Mesendoderm (in vitro differentiated cells): ENCODE measurements at regions not wholly inside any gene's neighbourhood (a gene's known extent, or its start where the extent isn't known, plus 50 kb on each side); places are given as distances from the start of the nearest gene placed in this dataset.

Experiments used
- DNase-seq: peaks from one replicate; pipeline ENCODE4 v3.0.0; 2013
- H2AK5ac ChIP-seq: 2 replicates; pipeline ENCODE4 v1.6.1; 2013; ENCODE audit warnings: low read length, inconsistent platforms
- H2BK120ac ChIP-seq: 2 replicates; pipeline ENCODE4 v1.6.1; 2013; ENCODE audit warnings: low read depth, mild to moderate bottlenecking, low read length, moderate library complexity, mixed read lengths
- H2BK15ac ChIP-seq: replicated peaks from 2 replicates; pipeline ENCODE4 v1.6.1; 2013; ENCODE audit warnings: low read depth, mild to moderate bottlenecking, moderate library complexity
- H2BK5ac ChIP-seq: 2 replicates; pipeline ENCODE4 v1.6.1; 2013; ENCODE audit warnings: low read length, inconsistent platforms
- H3K18ac ChIP-seq: 2 replicates; pipeline ENCODE4 v1.6.1; 2013; ENCODE audit warnings: mild to moderate bottlenecking, low read length, mixed read lengths
- H3K23ac ChIP-seq: one replicate; pipeline ENCODE4 v1.6.1; 2013; ENCODE audit warnings: low read length
- H3K27ac ChIP-seq: 2 replicates; pipeline ENCODE4 v1.5.1; 2013; ENCODE audit warnings: low read depth, mild to moderate bottlenecking, inconsistent platforms, low read length, moderate library complexity
- H3K27me3 ChIP-seq: 2 replicates; pipeline ENCODE4 v1.6.1; 2013; ENCODE audit warnings: low read length, control low read depth, mild to moderate bottlenecking, inconsistent platforms; ENCODE audit not compliant: insufficient read depth, poor library complexity
- H3K36me3 ChIP-seq: 2 replicates; pipeline ENCODE4 v1.6.1; 2013; ENCODE audit warnings: low read length, inconsistent platforms; ENCODE audit not compliant: control insufficient read depth, insufficient read depth
- H3K4ac ChIP-seq: one replicate; pipeline ENCODE4 v1.6.1; 2013; ENCODE audit warnings: low read depth, mild to moderate bottlenecking, low read length, moderate library complexity
- H3K4me1 ChIP-seq: 2 replicates; pipeline ENCODE4 v1.6.1; 2013; ENCODE audit warnings: low read depth, low read length, inconsistent platforms; ENCODE audit not compliant: control insufficient read depth
- H3K4me2 ChIP-seq: 2 replicates; pipeline ENCODE4 v1.6.1; 2013; ENCODE audit warnings: low read length
- H3K4me3 ChIP-seq: 2 replicates; pipeline ENCODE4 v1.5.1; 2013; ENCODE audit warnings: mild to moderate bottlenecking, low read length
- H3K56ac ChIP-seq: one replicate; pipeline ENCODE4 v1.6.1; 2013; ENCODE audit warnings: low read length
- H3K79me1 ChIP-seq: 2 replicates; pipeline ENCODE4 v1.6.1; 2013; ENCODE audit warnings: low read length, inconsistent platforms
- H3K79me2 ChIP-seq: 2 replicates; pipeline ENCODE4 v1.6.1; 2013; ENCODE audit warnings: mild to moderate bottlenecking, low read length; ENCODE audit not compliant: control insufficient read depth, insufficient read depth
- H3K9ac ChIP-seq: 2 replicates; pipeline ENCODE4 v1.6.1; 2013; ENCODE audit warnings: low read length, inconsistent platforms
- H4K5ac ChIP-seq: one replicate; pipeline ENCODE4 v1.6.1; 2013; ENCODE audit warnings: low read length
- H4K8ac ChIP-seq: one replicate; pipeline ENCODE4 v1.6.1; 2013; ENCODE audit warnings: low read depth, mild to moderate bottlenecking, control low read depth, low read length, moderate library complexity
- WGBS: extraction: QIAGEN DNeasy Blood & Tissue Kit; methylation state at CpG from one replicate; pipeline ENCODE4 v1.1.7; 2013; ENCODE audit warnings: low lambda C conversion rate, missing lambda C conversion rate; ENCODE audit not compliant: insufficient coverage; ENCODE audit errors: extremely low coverage; 5-methylcytosine and 5-hydroxymethylcytosine counted together

DNA sequence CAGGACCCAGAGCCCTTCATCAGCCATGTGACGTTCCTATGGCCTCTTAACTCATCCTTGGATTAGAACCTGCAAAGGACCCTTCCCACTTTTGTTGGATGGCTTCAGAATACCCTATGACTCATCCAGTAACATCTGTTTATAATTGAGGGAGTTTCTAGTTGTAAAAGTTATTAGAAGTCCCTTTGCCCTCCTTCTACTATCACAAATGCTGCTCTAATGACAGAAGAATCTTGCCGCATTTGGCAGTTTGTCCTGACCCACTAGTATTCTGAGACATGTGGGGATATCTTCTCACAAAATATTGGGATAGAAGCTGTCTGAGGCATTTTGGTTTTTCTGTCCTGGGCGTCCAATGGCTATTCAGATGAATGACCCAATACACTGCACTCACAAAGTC lies 251.8 kb upstream of the TMEM72 start:
- no peak for DNase-seq
- no peaks in the 10 kb centered on the region for H3K27me3 ChIP-seq
- WGBS = no CpG with 5 or more reads among the region's 3 CpGs

DNA sequence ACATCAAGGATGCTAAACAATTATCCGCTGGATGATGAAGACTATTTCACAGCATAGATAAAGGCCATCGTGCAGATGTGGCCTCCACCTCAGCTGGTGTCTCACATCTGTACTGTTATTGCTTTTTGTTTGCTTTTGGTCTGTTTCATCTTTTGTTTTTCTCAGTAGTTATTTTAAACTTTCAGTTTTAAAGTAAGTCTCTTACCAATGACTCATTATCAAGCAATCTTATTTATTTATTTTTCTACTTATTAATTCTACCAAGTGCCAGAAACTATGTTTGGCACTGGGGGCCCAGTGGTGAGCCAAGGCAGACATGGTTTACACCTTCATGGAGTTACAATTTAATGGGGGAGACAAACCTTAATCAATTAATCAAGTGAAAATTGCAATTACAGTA lies 250.9 kb upstream of the TMEM72 start:
- Histone ChIP-seq H3K27me3 (no peaks in the 10 kb centered on the region), H2BK5ac (no peak overlapping the region), H3K4me3 (no peak overlapping the region), H3K79me1 (no peaks in the 10 kb centered on the region), H3K4me2 (no peak overlapping the region), H3K4ac (no peak overlapping the region), H3K56ac (no peak overlapping the region), H3K9ac (no peak overlapping the region), H3K23ac (no peak overlapping the region), H3K4me1 (no peaks in the 10 kb centered on the region), H2AK5ac (no peak overlapping the region), H3K79me2 (no peaks in the 10 kb centered on the region), H3K18ac (no peak overlapping the region), H4K5ac (no peak overlapping the region), H3K36me3 (no peaks in the 10 kb centered on the region), H4K8ac (no peak overlapping the region), H2BK15ac (no peak overlapping the region), H2BK120ac (no peak overlapping the region), H3K27ac (no peak overlapping the region)
- DNase-seq = no peak
- WGBS = no CpG with 5 or more reads among the region's 2 CpGs

More for the DNA sequence above, 251.8 kb upstream of the TMEM72 start:
- H4K8ac ChIP-seq = no peak overlapping the region
- H3K4ac ChIP-seq = no peak overlapping the region
- H3K79me1 ChIP-seq = no peaks in the 10 kb centered on the region
- no peaks in the 10 kb centered on the region for H3K4me1 ChIP-seq
- no peak overlapping the region for H2AK5ac ChIP-seq
- H2BK15ac ChIP-seq = no peak overlapping the region
- no peaks in the 10 kb centered on the region for H3K36me3 ChIP-seq
- no peak overlapping the region for H3K56ac ChIP-seq
- no peak overlapping the region for H3K9ac ChIP-seq
- H3K4me2 ChIP-seq = no peak overlapping the region
- H3K79me2 ChIP-seq = no peaks in the 10 kb centered on the region
- no peak overlapping the region for H2BK5ac ChIP-seq
- H3K23ac ChIP-seq = no peak overlapping the region
- no peak overlapping the region for H3K18ac ChIP-seq
- no peak overlapping the region for H2BK120ac ChIP-seq
- no peak overlapping the region for H4K5ac ChIP-seq
- H3K27ac ChIP-seq = no peak overlapping the region
- H3K4me3 ChIP-seq = no peak overlapping the region

DNA sequence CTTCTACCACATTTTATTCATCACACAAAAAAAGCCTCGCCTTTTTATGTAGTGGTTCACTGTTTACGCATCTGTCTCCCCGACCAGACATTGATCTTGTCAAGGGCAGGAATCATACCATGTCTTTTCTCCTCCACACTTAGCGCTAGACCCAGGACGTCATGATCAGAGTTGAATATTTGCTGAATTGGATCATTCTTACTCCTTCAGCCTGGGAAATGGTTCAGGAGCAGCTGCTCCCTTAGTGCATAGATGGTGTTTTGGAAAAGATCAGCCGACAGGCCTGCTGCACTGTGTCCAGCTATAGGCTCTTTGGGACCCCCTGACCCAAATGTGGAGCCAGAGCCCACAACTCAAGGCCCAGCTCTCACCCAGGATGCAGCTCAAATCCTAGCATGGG lies 249.1 kb upstream of the TMEM72 start:
- Histone ChIP-seq H2BK5ac (no peak overlapping the region), H3K9ac (no peak overlapping the region), H3K36me3 (no peaks in the 10 kb centered on the region), H3K79me2 (no peaks in the 10 kb centered on the region), H2AK5ac (no peak overlapping the region), H3K79me1 (no peaks in the 10 kb centered on the region), H2BK15ac (no peak overlapping the region), H3K4ac (no peak overlapping the region), H4K8ac (no peak overlapping the region), H3K56ac (no peak overlapping the region), H3K23ac (no peak overlapping the region), H3K4me1 (no peaks in the 10 kb centered on the region), H2BK120ac (no peak overlapping the region), H3K18ac (no peak overlapping the region), H4K5ac (no peak overlapping the region), H3K4me3 (no peak overlapping the region), H3K27me3 (no peaks in the 10 kb centered on the region), H3K27ac (no peak overlapping the region), H3K4me2 (no peak overlapping the region)
- 100% methylated on average over 1 of the region's 6 CpGs for WGBS
- DNase-seq = no peak

DNA sequence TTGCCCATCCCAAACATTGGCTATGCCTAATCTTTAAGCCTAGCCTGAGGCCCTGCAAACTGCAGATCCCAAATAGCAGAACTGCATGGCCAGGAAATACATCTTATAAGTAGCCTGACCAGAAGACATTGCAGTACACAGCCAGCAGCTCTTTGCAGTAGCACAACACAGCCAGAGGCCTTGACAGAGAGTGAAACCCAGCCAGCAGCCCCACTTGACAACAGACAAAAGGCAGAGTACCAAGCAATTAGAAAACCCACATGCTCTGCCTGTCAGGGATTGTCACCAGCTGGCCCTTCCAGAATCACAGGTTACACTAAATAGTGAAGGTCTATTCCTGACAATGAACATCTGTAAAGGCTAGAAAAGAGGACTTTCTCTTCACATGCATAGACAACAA lies 242.8 kb upstream of the TMEM72 start:
- Histone ChIP-seq H2BK120ac (no peak overlapping the region), H3K18ac (no peak overlapping the region), H3K56ac (no peak overlapping the region), H3K27me3 (no peaks in the 10 kb centered on the region), H3K4me2 (no peak overlapping the region), H4K5ac (no peak overlapping the region), H3K79me2 (no peaks in the 10 kb centered on the region), H2BK5ac (no peak overlapping the region), H3K4me3 (no peak overlapping the region), H2BK15ac (no peak overlapping the region), H3K27ac (no peak overlapping the region), H2AK5ac (no peak overlapping the region), H4K8ac (no peak overlapping the region), H3K79me1 (no peaks in the 10 kb centered on the region), H3K4me1 (no peaks in the 10 kb centered on the region), H3K23ac (no peak overlapping the region), H3K4ac (no peak overlapping the region), H3K36me3 (no peaks in the 10 kb centered on the region), H3K9ac (no peak overlapping the region)
- DNase-seq = no peak

DNA sequence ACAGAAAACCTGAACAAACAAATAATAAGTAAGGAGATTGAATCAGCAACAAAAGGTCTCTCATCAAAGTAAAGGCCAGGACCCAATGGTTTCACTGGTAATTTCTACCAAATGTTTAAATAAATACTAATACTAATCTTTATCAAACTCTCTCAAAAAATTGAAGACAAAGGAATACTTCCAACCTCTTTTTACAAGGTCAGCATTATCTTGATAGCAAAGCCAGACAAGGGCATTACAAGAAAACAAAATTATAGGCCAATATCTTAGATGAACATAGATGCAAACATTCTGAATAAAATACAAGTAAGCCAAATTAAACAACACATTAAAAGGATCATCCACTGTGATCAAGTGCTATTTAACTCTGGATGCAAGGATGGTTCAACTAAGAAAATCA lies 239.8 kb upstream of the TMEM72 start:
- Histone ChIP-seq H3K79me2 (no peaks in the 10 kb centered on the region), H3K9ac (no peak overlapping the region), H2AK5ac (no peak overlapping the region), H2BK5ac (no peak overlapping the region), H3K23ac (no peak overlapping the region), H4K5ac (no peak overlapping the region), H3K27ac (no peak overlapping the region), H3K4me1 (no peaks in the 10 kb centered on the region), H3K79me1 (no peaks in the 10 kb centered on the region), H3K27me3 (no peaks in the 10 kb centered on the region), H2BK15ac (no peak overlapping the region), H2BK120ac (no peak overlapping the region), H3K4me2 (no peak overlapping the region), H3K4ac (no peak overlapping the region), H3K56ac (no peak overlapping the region), H4K8ac (no peak overlapping the region), H3K36me3 (no peaks in the 10 kb centered on the region), H3K18ac (no peak overlapping the region), H3K4me3 (no peak overlapping the region)
- no peak for DNase-seq

DNA sequence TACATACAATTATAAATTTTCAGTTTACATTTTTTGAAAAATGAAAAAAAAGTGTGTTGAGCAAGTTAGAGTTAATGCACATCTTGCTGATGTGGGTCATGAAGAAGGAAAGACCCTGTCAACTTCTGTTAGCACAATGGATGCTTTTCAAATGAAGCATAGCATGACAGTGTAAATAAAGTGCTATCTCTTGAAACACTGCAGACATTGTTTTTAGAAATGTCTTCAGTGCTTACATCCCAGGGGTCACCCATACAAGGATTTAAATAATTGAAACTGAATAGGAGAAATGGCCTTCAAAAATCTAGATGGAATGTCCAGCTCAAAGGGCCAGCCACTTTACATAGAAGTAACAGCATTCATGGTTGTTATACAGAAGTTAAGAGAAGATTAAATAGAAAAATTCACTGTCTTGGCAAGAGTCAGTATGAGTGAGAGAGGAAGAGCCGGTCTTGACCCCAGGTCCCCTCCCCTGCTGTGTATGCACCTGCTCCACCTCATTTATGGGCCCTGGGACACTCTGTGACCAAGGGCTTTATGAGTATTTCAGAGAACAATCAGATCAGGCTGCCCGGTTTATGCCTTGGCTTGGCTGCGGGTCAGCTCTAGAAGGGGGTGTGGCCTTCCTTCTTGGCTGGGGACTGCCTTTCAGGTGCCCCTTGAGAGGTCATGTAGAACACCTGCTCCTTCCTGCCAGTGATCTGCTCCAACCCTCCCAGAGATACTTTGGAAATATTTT lies 237.7 kb upstream of the TMEM72 start:
- H3K4me2 ChIP-seq = no peak overlapping the region
- no peak overlapping the region for H4K5ac ChIP-seq
- no peak overlapping the region for H2BK5ac ChIP-seq
- no peaks in the 10 kb centered on the region for H3K27me3 ChIP-seq
- no CpG with 5 or more reads among the region's 3 CpGs for WGBS
- H3K4me1 ChIP-seq = no peaks in the 10 kb centered on the region
- DNase-seq = no peak
- no peaks in the 10 kb centered on the region for H3K36me3 ChIP-seq
- H3K79me1 ChIP-seq = no peaks in the 10 kb centered on the region
- H3K79me2 ChIP-seq = no peaks in the 10 kb centered on the region
- H2AK5ac ChIP-seq = no peak overlapping the region
- no peak overlapping the region for H3K23ac ChIP-seq
- no peak overlapping the region for H3K56ac ChIP-seq
- H3K4me3 ChIP-seq = no peak overlapping the region
- H3K18ac ChIP-seq = no peak overlapping the region
- no peak overlapping the region for H2BK120ac ChIP-seq
- no peak overlapping the region for H2BK15ac ChIP-seq
- no peak overlapping the region for H3K9ac ChIP-seq
- no peak overlapping the region for H3K4ac ChIP-seq
- H3K27ac ChIP-seq = no peak overlapping the region
- H4K8ac ChIP-seq = no peak overlapping the region
